GM18502 (cell line): ENCODE measurements at regions not wholly inside any gene's neighbourhood (a gene's known extent, or its start where the extent isn't known, plus 50 kb on each side); places are given as distances from the start of the nearest gene placed in this dataset.
"Not testable (repeated sequence)": the region's sequence is repeated elsewhere in the genome, so short reads cannot be mapped to it uniquely, and the experiment has no call there.

Experiments used
- ATAC-seq: cut with Tn5 transposase; IDR thresholded peaks from one replicate; pipeline ENCODE4 v1.9.1; 2021; ENCODE audit warnings: mild to moderate bottlenecking; ENCODE audit not compliant: unreplicated experiment, poor library complexity

GRCh38 chr1:144031550-144031949 is 59.8 kb upstream of the FAM72C start:
- ATAC-seq = not testable (repeated sequence)

DNA sequence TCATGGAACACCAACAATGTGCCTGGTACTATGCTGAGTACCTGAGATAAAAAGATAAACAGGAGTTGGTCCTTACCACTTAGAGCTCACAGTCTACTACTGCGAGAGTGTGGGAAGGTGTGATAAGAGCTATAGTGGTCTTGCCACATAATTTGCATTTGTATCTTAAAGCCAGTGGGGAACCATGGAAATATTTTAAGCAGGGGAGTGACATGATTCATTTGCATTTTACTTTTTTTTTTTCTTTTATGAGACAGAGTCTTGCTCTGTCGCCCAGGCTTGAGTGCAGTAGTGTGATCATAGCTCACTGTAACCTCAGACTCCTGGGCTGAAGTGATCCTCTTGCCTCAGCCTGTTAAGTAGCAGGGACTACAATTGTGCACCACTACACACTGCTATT is 54.2 kb upstream of the FAM72C start:
- ATAC-seq = peak; percentile 94

- not testable (repeated sequence) for ATAC-seq
Measured at GRCh38 chr1:144021690-144022384, 50.1 kb upstream of the FAM72C start.
